IPS-NIHi7 (cell line): ENCODE measurements at regions not wholly inside any gene's neighbourhood (a gene's known extent, or its start where the extent isn't known, plus 50 kb on each side); places are given as distances from the start of the nearest gene placed in this dataset.
A peak's percentile ranks its signal among the peaks of the same experiment; 100 is the strongest.

Source experiments
- DNase-seq: peaks from one replicate; pipeline ENCODE4 v3.0.0; 2012; ENCODE audit warnings: mixed read lengths; ENCODE audit errors: extremely low spot score

DNA sequence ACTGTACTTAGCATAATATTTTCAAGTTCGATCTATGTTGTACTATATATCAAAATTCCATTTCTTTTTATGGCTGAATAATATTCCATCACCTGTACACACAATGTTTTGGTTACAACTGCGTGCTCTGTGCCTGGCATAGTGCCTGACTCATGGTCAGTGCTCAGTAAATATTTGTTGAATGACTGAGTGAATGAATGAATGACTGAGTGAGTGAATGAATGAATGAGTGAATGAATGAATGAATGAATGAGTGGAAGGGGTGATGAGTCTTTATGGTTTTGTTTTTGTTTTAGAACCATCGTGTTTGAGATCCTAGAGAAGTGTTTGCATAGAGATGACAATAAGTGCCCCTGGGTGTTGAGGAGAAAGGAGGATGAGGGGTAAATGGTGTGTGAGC, 155.3 kb downstream of the MRM1 start:
- DNase-seq, result no peak

DNA sequence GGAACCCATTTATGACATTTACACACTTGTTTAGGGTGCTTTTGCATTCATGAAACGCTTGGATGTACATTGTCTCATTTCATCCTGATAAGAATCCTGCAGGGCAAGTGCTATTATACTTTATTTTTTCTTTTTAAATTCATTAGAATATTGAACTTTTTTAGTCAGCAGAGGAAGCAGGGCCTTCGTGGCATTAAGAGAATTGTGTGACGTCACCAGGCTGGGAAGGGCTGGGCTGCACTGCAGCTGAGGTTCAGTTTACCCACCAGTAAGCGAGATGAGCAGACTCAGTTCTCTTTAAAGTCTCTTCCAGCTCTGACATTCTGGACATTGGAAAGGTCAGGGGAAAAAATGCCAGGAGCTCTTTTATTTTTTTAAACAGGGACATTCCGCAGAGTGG, 159.0 kb downstream of the MRM1 start:
- DNase-seq, result no peak

DNA sequence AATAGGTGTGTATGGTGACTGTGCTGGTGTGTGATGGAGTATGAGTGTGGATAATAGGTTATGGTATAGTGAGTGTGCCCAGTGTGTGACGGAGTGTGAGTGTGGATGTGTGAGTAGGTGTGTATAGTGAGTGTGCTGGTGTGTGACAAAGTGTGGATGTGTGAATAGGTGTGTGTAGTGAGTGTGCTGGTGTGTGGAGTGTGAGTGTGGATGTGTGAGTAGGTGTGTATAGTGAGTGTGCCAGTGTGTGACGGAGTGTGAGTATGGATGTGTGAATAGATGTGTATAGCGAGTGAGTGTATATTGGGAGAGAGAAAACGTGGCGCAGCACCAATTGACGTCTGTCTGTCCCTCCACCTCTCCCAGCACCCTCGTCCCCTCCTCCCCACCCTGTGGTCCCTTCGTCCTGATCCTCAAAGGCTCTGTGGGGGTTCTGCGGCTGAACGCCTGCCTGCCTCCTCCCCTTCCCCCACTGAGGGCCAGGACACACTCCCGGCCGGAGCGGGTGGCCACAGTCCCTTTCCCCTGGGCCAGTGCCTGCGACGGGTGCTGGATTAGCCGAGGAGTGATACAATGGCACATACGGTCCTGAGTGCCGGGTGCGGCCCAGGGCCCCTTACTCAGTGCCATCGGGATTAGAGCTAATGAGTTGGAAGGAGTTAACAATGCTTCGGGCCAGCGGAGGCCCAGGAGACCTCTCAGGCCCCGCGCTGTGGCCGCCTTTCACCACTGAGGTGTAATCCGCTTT, 160.0 kb downstream of the MRM1 start:
- DNase-seq, result no peak

DNA sequence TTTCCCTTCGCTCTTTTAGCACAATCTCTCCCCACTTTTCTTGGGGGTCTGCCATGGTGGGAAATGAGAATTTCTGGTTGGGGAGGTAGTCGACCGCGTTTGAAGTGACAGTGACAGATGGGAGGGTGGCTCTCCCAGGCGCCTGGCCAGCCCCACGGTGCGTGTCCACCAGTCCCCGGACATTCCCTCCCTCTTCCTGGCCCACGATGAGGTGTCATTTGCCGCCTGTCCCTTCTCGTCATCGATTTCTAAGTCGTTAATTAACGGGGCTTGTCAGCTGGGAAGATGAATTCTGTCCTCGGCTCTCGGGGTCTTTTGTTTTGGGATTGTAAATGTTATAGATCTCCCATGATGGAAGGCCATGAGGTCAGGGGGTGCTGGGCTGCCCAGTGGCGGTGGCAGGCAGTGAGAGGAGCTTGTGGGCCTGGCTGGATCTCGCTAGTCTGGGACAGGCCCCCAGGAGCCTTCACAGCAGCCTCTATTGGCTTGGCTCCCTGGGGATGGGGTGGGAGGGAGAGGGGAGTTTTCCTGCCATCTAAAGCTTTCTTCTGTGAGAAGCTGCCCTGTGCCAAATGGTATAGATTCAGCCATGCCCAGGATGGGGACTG, 164.2 kb downstream of the MRM1 start:
- no peak for DNase-seq

DNA sequence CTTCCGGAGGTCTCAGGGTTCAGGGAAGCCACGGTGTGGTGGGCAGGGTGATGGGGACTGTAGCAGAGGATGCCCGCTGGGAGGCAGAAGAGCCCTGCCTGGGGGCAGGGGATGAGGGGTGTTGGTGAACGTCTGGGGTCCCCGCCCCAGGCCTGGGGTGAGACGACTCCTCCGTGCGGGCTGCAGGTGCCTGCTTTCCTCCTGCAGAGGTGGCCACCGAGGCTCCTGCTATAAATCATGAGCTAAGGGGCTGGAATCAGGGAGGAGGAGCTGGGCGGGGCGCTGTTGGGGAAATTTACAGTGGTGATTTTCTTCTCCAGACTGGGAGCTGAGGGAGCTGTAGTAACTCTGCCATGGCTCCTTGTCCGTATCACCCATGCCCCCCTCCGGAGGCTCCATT, 167.0 kb downstream of the MRM1 start:
- DNase-seq, result peak; percentile 51

DNA sequence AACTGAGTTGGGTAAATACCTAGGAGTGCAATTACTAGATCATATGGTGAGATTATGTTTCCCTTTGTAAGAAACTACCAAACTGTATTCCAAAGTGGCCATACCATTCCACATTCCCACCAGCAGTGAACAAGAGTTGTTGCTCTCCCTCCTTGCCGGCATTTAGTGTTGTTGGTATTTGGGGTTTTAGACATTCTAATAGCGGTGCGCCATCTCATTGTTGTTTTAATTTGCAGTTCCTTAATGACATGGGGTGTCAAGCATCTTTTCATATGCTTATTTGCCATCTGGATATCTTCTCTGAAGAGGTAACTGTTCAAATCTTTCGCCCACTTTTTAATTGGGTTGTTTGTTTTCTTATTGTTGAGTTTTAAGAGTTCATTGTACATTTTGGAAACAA, 164.2 kb upstream of the LHX1 start:
- DNase-seq, result no peak

DNA sequence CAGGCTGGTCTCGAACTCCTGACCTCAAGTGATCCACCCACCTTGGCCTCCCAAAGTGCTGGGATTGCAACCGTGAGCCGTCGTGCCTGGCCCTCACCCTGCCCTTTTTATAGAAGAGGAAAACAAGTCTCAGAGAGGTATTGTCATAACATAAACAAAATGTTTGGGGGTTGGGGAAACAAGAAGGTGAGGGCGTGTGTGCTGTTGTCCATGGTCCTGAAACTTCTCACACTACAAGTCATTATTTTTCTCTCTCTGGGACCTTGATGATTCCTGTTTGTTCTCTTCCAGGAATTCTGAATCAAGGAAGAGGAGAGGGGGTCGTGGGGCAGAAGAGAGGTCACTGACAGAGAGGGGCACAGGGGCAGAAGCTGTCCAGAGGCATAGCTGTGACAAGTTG, 160.2 kb upstream of the LHX1 start:
- DNase-seq, result peak; percentile 65

DNA sequence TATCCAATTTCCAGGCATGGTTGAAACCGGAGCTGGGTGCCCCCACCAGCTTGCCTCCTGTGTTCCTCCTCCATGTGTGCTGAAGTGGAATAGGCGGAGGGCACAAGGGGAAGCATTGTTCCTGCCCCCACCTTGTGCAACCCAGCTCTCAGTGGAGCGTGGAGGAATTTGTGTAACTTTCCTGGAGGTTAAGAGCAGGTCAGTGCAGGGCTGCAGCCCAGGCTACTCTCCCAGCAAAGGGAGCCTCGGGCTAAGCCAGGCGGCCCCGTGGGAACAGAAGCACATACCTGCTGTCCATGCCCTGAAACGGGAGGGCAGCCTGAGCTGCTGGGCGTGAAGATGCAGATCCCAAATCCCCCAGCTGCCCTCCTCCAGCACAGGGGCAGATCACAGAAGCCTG, 158.8 kb upstream of the LHX1 start:
- no peak for DNase-seq

DNA sequence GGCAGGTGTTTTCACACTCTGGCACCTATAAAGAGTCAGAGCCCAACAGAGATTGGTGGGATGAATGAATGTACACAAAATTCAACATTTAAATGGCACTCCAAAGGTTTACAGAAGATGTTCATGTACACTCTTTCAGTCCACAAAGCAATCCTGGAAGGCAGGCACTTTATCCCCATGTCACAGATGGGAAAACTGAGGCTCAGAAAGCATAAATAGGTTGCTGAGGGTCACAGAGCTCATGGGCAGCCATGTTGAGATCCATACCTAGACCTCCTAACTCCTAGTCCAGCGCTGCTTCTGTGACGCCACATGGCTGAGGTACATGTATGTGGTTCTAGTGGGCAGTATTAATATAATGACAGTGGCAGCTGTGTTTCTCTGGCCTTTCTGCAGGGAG, 157.7 kb upstream of the LHX1 start:
- no peak for DNase-seq

DNA sequence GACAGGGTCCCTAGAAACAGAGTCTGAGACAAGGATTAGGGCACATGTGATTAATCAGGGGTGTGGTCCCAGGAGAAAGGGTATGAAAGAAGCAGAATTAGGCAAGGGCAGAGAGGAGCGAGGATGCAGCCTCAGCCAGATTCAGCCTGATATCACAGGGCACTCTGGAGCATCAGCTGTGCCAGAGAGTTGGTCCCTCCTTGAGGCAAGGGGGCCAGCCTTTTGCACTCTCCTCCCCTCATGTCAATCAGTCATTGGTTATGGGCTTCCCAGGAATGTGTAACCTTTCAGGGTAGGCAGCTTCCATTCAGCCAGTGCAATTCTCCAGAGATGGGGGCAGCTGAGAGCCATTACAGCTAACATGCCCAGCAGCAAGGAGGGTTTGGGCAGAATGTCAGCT, 152.6 kb upstream of the LHX1 start:
- DNase-seq, result no peak

DNA sequence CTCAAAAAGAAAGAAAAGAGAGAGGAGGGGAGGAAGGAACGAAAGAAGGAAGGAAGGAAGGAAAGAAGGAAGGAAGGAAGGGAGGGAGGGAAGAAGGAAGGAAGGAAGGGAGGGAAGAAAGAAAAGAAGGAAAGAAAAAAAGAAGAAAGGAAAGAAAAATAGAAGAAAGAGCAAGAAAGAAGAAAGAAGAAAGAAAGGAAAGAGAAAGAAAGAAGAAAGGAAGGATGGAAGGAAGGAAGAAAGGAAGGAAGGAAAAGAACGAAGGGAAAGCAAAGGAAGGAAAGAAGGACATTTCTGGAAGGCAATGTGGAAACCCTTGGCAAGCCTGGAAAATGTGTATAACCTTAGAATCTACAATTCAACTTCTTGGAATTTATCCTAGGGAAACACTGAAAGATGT, 150.4 kb upstream of the LHX1 start:
- DNase-seq, result no peak

DNA sequence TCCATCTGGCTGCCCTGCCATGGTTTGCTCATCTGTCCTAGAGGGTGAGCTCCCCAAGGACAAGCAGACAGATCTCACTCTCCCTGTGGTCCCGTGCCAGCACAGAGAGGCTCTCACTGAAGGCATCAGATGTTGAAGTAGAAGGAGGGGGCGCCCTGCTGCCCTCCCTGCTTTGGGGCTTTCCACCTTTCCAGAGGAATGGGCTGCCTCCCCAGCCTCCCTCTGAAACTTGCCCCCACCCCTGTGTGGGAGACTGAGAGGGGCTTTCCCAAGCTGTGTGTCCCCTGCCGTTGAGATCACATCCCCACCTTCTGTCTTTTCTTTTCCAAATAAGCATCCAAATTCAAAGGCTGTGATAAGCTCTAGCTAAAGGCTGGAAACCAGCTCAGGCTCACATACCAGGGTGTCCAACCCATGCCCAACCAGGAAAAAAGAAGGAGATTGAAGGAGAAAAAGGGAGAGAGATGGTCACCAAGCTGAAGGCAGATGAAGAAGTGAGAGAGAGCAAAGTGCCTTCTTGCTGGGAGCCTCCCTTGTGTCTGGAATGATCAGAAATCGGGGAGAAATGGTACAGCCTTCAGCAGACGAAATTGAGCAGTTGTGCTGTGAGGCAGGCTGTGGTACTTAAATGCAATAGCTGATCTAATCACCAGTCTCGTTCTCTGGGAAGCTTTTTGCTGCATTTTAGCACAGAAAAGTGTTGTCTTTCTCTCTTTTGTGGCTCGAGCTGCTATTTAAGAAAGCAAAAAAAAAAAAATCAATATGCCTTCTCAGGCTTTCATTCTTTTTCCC, 145.9 kb upstream of the LHX1 start:
- DNase-seq, result no peak

DNA sequence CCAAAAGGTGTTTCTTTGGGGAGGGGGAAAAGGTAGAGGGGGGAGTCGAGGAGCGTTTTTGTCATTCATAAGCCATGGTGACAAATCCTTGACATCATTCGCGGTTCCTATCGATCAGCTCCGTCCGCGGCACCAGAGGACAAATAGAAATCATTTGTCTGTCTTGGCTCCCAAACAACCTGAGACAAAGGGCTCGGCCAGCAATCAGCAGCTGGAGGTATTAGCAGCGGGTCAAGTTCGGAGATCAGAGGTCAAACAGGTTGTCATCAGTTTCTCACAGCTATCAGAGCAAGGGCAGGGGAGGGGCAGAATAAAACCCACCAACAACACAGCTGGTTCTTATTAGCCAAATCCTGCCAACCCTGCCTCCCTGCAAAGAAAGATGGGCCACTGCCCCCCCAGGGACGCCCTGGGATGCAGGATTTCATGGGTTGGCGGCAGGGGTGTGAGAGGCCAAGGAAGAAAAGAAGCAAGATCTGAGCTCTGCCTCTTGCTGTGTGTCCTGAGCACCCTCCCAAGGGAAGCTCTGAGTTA, 145.3 kb upstream of the LHX1 start:
- no peak for DNase-seq

DNA sequence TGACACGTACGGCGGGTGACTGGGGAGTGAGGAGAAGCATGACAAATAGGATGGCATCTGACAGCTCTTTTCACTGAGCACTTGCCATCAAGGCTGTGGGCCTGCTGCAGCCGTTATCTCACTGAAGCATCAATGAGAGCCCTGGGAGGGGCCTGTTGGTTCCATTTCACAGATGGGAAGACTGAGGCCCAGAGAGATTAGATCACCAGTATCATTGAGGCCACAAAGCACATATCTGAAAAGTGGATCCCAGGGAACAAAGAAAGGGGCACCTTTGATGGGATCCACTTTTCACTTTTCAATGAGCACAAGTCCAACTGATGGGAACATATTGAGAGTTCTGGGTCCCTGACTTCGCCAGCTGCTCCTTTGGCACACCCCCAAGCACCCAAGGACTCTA, 144.4 kb upstream of the LHX1 start:
- no peak for DNase-seq

DNA sequence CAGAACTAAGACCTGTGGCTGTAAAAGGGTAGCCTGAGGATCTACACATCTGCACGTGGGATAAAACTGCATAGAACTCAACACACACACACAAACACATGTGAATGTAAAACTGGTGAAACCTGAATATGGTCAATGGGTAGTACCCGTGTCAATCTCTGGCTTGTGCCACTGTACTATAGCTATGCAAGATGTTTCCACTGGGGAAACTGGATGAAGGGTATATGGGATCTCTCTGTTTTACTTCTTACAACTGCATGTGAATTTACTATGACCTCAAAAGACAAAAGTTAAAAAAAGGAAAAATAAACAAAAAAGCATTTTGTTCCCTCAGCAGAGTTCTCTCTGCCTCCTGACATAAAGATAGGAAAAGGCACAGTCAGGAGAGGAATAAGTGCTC, 143.3 kb upstream of the LHX1 start:
- no peak for DNase-seq

DNA sequence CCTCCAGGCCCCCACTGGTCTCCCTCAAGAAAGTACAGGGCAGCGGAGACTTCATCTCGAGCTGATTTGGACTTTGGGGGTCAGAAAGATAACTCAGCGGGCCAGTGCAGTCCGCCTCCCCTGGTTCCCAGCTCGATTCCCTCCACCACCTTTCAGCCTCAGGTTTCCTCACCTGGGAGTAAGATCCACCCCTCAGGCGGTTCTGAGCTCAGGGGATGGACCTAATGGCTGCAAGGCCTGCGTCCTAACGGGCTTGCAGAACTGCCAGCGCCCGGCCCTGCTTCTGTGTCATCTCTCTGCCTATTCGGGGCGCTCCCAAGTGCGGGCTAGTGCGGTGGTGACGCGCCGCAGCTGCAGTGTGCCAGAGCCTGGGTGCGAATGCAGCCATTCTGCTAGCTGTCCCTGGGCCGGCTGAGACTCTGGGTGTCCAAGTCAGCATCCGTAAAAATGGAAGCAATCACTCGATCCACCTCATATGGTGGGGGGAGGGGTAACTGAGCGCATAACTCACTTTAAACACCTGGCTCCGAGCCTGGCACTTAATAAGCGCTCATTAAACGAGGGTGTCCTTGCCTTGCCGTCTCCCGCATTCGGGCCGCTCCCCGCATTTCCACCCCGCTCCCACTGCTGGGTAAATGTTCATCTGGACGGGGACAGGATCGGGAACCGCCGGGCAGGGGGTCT, 129.6 kb upstream of the LHX1 start:
- DNase-seq, result no peak

DNA sequence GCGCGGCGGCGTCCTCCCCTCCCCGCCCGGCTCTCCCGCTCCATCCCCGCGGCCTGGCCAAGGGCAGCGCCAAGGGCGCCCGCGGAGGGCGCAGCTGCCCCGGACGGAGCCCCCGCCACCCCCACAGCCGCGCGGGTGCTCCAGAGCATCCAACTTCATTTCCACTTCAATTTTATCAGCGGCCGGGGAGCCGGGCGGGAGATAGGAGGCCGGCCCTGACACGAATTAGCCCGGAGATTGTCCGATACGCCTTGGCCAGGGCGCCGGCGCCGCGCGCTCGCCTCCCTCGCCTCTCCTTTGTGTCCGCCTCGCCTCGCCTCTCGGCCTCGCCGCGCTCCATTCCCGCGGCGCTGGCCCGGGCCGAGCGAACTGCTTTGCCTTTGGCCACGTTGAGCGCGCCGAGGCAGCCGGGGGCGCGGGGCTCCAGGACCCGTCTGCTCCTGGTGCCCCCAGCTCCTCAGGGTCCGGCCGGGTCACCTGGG, 129.1 kb upstream of the LHX1 start:
- peak; percentile 71 for DNase-seq

DNA sequence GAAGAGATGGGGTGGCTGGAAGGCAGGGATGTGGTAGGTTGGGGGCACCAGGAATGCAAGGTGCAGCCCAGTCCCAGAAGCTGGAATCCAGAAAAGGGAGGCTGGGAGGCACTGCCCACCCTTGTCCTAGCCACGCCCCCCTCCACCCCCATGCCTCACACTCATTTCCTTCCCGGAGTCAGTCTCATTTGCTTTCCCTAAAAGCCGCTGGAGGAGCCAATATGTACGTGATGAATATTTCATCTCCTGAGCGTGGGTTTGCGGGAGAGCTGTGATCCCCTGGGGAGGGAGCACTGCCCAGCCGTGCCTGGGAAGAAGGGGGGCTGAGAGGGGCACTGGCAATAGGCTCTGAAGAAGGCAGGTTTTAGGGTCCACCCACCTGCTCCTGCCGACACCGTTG, 124.5 kb upstream of the LHX1 start:
- DNase-seq, result no peak

DNA sequence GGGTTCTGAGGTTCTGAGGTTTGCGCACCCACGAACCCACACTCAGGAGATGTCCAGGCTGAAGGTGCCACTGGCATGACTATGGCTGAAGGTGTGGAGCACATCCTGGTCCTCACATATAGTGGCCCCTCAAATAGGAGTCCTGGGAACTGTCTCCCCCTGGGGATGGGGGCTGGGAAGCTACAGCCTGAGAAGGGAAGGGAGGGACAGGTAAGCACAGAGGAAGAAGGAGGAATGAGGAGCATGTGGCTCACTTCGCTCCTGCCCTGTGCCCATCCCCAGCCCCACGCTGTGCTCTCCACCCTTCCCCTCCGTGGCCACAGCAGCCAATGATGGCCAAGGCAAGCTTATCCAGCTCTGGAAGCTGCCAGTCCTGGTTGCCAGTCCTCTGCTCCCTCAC, 123.9 kb upstream of the LHX1 start:
- no peak for DNase-seq

DNA sequence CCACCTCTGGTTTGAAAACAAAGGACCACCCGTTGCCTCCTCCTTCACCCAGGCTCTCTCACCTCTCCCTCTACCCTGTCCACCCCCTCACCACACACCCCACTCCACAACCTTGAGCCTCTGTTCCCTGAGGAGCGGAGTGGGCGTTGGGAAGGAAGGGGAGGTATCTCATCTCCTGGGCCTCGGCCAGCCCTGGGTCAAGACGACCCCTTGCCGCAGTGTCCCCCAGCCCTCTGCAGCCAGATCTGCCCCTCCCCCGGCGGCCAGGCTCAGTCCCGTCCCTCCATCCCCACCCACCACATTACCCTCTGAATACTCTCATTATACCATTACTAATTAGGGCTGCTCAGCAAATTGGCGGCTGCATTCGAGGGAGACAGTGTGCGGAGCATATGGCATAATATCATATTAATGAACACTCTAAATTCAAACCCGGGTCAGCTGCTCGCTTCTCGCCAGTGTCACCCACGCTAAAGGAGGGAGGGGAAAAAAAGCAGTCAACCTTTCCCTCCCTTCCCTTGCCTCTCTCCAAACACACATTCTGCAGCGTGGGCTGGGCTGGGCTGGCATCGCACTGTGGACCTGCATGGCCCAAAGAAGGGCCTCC, 123.2 kb upstream of the LHX1 start:
- no peak for DNase-seq

DNA sequence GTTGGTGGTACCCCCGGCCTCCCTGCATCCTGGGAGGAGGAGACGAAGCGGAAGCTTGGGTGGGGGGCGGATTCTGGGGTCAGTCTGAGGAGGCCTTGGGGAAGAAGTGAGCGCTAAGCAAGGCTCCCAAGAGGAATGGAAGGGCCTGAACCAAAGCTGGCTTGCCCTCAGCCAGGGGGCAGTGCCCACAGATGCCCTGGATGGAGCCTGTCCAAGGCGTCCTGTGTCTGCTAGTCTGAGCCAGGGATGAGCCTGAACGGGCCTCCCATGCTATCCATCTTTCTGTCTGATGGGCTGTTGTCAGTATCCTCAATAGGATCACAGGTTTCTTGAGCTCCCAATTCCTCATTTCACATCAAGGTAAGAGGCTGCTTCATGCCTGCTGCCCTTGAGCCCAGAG, 122.3 kb upstream of the LHX1 start:
- no peak for DNase-seq
